Urinary bladder (tissue), 3 donors: ENCODE measurements at regions not wholly inside any gene's neighbourhood (a gene's known extent, or its start where the extent isn't known, plus 50 kb on each side); places are given as distances from the start of the nearest gene placed in this dataset.

Experiments
- DNase-seq: peaks from one replicate; pipeline ENCODE4 v3.0.0-alpha.2; 2015; ENCODE audit errors: extremely low spot score
- H3K27ac ChIP-seq: one replicate; pipeline ENCODE4 v1.5.1; 2013; ENCODE audit warnings: low read depth, mild to moderate bottlenecking, moderate library complexity
- H3K36me3 ChIP-seq: one replicate; pipeline ENCODE4 v1.6.1; 2013; ENCODE audit warnings: mild to moderate bottlenecking, moderate library complexity; ENCODE audit not compliant: insufficient read depth
- H3K4me1 ChIP-seq: one replicate; pipeline ENCODE4 v1.6.1; 2013; ENCODE audit warnings: mild to moderate bottlenecking, moderate library complexity; ENCODE audit not compliant: insufficient read depth
- H3K4me3 ChIP-seq: one replicate; pipeline ENCODE4 v1.5.1; 2013; ENCODE audit warnings: low read depth, low read length
- WGBS: extraction: QIAGEN DNeasy Blood & Tissue Kit; methylation state at CpG from one replicate; pipeline ENCODE4 v1.1.7; 2013; 5-methylcytosine and 5-hydroxymethylcytosine counted together
- donor health status: healthy with polysubstance abuse.
- donor health status: healthy.

DNA sequence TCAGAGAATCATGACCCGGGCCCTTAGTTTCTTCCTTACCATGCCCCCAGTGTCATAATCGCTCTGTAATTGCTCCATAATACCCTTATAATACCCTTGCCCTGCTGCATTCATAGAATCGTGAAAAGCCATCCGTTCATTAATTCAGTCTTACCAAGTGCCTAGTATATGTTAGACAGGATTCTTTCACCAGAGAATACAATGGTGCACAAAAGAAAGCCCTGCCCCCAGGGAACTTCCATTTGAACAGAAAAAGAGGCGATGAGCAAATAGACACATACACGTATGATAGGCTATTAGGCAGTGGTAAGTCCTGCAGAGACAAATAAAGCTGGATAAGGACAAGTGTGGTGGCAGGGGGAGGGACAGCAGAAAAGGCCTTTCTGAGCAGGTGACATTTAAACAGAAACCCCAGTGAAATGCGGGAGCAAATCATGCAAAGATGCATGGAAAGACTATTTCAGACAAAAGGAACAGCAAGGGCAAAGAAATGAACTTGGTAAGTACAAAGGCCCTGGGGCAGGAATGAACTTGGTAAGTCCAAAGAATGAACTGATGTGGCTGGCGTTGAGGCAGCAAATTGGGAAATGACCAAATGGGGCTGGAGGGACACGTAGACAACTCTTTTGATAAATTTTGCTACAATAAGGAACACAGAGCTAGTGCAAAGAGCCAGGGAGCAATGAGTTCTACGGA lies 74.6 kb upstream of the CREB3L1 start:
- H3K27ac ChIP-seq = no peak overlapping the region
- no peak overlapping the region for H3K4me3 ChIP-seq
- 87% methylated on average over 10 of the region's 10 CpGs for WGBS
- H3K4me1 ChIP-seq = no peaks in the 10 kb centered on the region
- DNase-seq = no peak
- H3K36me3 ChIP-seq = no peaks in the 10 kb centered on the region

GRCh38 chr11:46202149-46202548 lies 75.3 kb upstream of the CREB3L1 start:
- no peaks in the 10 kb centered on the region for H3K36me3 ChIP-seq
- no peak overlapping the region for H3K4me3 ChIP-seq
- no peak for DNase-seq
- WGBS = 77% methylated on average over 7 of the region's 7 CpGs
- no peaks in the 10 kb centered on the region for H3K4me1 ChIP-seq
- no peak overlapping the region for H3K27ac ChIP-seq

- WGBS = 85% methylated on average over 10 of the region's 10 CpGs
- H3K36me3 ChIP-seq = no peaks in the 10 kb centered on the region
- DNase-seq = no peak
- H3K27ac ChIP-seq = no peak overlapping the region
- H3K4me3 ChIP-seq = no peak overlapping the region
- H3K4me1 ChIP-seq = no peaks in the 10 kb centered on the region
These were observed 76.8 kb upstream of the CREB3L1 start for GRCh38 chr11:46200537-46201281.

DNA sequence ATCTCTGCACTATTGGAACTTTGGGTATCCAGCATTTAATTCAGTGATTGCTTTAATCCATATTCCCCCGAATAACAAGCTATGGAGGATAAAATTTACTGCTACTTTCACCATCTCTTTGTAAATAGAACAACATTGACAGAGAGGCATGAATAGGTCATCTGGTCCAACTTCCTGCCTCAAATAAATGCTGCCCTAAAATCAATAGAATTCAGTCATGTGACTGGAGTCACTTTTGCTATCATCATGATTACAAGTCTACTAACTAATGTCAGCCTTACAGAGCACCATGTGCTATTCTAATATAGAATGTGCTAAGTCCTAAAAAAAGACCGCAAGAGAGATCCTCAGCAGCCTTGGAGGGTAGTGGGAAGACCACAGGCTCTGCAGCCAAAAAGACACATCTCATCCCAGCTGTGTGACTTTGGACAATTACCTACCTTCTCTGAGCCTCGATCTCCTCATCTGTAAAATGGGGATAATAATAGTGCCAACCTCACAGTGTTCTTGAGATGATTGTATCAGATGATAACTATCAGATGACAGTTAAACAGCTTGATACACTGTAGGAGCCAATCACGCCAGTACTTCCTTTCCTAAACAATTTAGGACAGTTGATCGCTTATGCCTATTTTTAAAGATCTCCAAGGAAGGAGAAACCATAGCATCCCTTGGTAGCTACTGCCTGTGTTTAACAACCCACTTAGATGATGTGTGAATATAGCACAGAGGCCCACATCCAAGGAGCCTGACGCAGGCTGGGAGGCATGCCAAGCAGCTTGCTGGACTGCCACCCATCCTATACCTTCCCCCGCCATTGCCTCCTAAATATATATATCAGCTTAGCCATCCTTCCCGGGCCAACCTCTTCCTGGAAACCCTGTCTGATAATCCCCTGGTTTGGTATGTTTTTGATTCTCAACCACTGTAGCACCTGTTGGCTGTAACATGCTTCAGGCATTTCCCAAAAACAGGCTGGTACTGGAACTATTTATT lies 77.3 kb upstream of the PHF21A start:
- Histone ChIP-seq H3K4me1 (no peaks in the 10 kb centered on the region), H3K36me3 (no peaks in the 10 kb centered on the region), H3K4me3 (no peak overlapping the region), H3K27ac (no peak overlapping the region)
- 68% methylated on average over 8 of the region's 8 CpGs for WGBS
- no peak for DNase-seq

GRCh38 chr11:46197421-46197820 lies 76.2 kb upstream of the PHF21A start:
- H3K36me3 ChIP-seq = no peaks in the 10 kb centered on the region
- WGBS = 77% methylated on average over 3 of the region's 3 CpGs
- no peak for DNase-seq
- no peaks in the 10 kb centered on the region for H3K4me1 ChIP-seq
- no peak overlapping the region for H3K4me3 ChIP-seq
- H3K27ac ChIP-seq = no peak overlapping the region

DNA sequence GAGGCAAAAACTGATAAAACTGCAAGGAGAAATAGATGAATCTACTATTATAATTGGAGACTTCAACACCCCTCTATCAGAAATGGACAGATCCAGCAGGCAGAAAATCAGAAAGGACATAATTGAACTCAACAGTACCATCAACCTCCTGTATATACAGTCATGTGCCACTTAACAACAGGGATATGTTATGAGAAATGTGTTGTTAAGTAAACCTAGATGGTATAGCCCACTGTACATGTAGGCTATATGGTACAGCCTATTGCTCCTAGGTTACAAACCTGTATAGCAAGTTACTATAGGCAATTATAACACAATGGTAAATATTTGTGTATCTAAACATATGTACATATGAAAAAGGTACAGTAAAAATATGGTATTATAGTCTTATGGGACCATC lies 66.8 kb upstream of the PHF21A start:
- no peak for DNase-seq
- H3K27ac ChIP-seq = no peak overlapping the region

DNA sequence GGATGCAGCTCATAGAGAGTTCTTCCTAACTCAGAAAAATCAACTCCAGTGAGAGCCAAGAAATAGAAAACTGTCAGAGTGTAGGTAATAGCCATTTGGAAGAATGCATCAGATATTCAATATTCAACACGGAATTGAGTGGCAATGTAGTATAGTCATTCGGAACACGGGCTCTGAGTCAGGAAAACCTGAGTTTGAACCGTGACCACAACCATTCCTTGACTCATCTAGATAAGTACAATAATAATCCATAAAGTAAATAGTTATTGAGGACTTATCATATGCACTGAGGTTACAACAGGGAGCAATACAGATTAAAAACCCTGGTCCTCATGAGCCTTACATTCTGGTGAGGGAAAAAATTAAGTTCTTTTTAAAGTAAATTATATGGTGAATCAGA lies 62.6 kb upstream of the PHF21A start:
- Histone ChIP-seq H3K4me1 (no peaks in the 10 kb centered on the region), H3K36me3 (no peaks in the 10 kb centered on the region), H3K27ac (no peak overlapping the region), H3K4me3 (no peak overlapping the region)
- no peak for DNase-seq
- 81% methylated on average over 4 of the region's 4 CpGs for WGBS

More for the DNA sequence above, 66.8 kb upstream of the PHF21A start:
- Histone ChIP-seq H3K36me3 (no peaks in the 10 kb centered on the region), H3K4me3 (no peak overlapping the region), H3K4me1 (no peaks in the 10 kb centered on the region)

- H3K4me3 ChIP-seq = no peak overlapping the region
- no peaks in the 10 kb centered on the region for H3K36me3 ChIP-seq
- WGBS = 86% methylated on average over 5 of the region's 5 CpGs
- H3K4me1 ChIP-seq = no peaks in the 10 kb centered on the region
- DNase-seq = no peak
- H3K27ac ChIP-seq = no peak overlapping the region
These were observed 60.7 kb upstream of the PHF21A start for GRCh38 chr11:46181843-46182424.

DNA sequence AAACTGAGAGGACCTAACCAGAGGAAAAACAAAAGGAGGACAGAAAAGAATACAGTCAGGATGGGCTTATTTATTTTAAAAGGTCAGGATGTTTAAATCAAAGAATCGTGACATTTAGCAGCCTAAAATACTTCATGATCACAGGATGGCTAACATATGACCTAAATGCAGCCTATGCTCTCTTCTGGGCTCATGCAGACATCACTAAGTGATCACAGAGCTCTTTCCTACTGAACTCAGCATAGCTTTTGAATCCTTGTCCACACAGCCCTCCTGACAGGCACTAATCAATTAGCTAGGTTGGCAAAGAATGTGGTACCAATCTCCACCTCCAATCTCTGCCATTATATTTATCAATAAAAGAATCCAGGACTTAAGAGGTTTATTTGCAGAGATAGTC lies 60.1 kb upstream of the PHF21A start:
- Histone ChIP-seq H3K4me1 (no peaks in the 10 kb centered on the region), H3K4me3 (no peak overlapping the region), H3K27ac (no peak overlapping the region), H3K36me3 (no peaks in the 10 kb centered on the region)
- 66% methylated on average over 1 of the region's 1 CpG for WGBS
- DNase-seq = no peak

GRCh38 chr11:46180736-46181135 lies 59.5 kb upstream of the PHF21A start:
- no peak for DNase-seq
- no peaks in the 10 kb centered on the region for H3K36me3 ChIP-seq
- WGBS = 88% methylated on average over 4 of the region's 4 CpGs
- no peak overlapping the region for H3K27ac ChIP-seq
- H3K4me3 ChIP-seq = no peak overlapping the region
- no peaks in the 10 kb centered on the region for H3K4me1 ChIP-seq

GRCh38 chr11:46178513-46178912 lies 57.3 kb upstream of the PHF21A start:
- no peaks in the 10 kb centered on the region for H3K36me3 ChIP-seq
- no peak overlapping the region for H3K4me3 ChIP-seq
- no peak for DNase-seq
- no peak overlapping the region for H3K27ac ChIP-seq
- WGBS = 89% methylated on average over 4 of the region's 4 CpGs
- H3K4me1 ChIP-seq = no peaks in the 10 kb centered on the region

DNA sequence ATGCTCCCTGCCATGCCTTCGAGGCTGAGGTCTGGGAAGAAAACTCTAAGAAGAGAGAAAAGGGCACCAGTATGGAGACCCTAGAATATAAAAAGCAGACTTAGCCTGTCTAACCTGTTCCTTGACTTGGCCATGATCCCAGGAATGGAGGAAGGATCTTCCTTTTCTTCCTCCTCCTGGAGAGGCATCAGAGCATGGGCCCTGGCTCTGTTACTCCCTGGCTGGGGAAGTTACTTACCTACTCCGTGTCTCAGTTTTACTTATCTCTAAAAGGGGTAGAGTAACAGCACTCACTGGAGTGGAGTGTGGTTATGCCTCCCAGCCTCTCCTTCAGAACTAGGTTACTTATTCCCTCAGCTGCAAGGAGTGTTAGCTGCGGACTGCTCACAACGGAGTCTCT lies 55.2 kb upstream of the PHF21A start:
- H3K4me3 ChIP-seq = no peak overlapping the region
- no peak overlapping the region for H3K27ac ChIP-seq
- 84% methylated on average over 4 of the region's 4 CpGs for WGBS
- H3K4me1 ChIP-seq = no peaks in the 10 kb centered on the region
- H3K36me3 ChIP-seq = no peaks in the 10 kb centered on the region
- DNase-seq = no peak

GRCh38 chr11:46175401-46176002 lies 54.2 kb upstream of the PHF21A start:
- Histone ChIP-seq H3K27ac (no peak overlapping the region), H3K36me3 (no peaks in the 10 kb centered on the region), H3K4me1 (no peaks in the 10 kb centered on the region), H3K4me3 (no peak overlapping the region)
- WGBS = 77% methylated on average over 7 of the region's 7 CpGs
- DNase-seq = no peak
